ENCODE measurements at regions not wholly inside any gene's neighbourhood (a gene's known extent, or its start where the extent isn't known, plus 50 kb on each side); places are given as distances from the start of the nearest gene placed in this dataset.

DNA sequence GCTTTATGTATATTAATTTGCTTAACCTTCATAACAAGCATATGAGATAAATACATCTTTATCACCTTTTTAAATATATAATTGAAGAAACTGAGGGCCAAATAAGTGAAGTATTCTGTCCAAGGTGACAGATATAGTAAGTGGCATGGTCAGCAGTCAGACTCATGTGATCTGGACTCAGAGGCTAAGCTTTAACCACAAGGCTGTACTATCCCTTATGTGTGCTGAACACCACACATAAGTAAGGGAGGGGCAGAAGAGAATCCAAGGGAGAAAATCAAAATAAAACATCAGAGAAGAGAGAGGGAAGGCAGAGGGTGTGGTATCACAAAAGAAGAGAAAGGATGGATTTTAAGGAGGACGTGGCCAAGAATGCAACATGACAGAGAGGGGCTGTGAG is 348.4 kb downstream of the EFNB2 start:
- TF ChIP-seq CTCF (IDR thresholded peaks at IDR 0.05) (no peak), POLR2A (IDR thresholded peaks at IDR 0.05) (no peak)
